ENCODE measurements at regions not wholly inside any gene's neighbourhood (a gene's known extent, or its start where the extent isn't known, plus 50 kb on each side); places are given as distances from the start of the nearest gene placed in this dataset.
A peak's percentile ranks its signal among the peaks of the same experiment; 100 is the strongest.

DNA sequence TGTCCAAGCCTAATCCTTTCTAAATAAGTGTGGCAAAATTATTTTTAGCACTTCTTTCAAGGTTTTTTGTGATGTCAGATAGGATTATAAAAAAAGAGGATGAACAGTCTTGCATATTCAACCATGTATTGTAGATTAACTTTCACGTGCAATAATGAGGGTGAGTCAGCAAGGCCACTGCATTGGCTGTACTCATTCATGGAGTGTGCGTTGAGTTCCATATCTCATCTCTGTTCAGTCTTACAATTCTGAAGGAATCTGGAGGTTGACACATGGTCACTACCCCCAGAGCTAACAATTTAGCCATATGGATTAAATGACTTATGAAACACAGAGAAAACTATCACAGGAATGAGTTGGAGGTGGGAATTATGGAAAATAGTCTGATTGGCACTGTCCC lies 810.5 kb downstream of the SLC4A3 start (continued):
- no peak for TF ChIP-seq ZNF749 (CRISPR knock-in tag; IDR thresholded peaks at IDR 0.05; ENCODE audit: borderline replicate concordance)
- TF ChIP-seq, protein P1, sequence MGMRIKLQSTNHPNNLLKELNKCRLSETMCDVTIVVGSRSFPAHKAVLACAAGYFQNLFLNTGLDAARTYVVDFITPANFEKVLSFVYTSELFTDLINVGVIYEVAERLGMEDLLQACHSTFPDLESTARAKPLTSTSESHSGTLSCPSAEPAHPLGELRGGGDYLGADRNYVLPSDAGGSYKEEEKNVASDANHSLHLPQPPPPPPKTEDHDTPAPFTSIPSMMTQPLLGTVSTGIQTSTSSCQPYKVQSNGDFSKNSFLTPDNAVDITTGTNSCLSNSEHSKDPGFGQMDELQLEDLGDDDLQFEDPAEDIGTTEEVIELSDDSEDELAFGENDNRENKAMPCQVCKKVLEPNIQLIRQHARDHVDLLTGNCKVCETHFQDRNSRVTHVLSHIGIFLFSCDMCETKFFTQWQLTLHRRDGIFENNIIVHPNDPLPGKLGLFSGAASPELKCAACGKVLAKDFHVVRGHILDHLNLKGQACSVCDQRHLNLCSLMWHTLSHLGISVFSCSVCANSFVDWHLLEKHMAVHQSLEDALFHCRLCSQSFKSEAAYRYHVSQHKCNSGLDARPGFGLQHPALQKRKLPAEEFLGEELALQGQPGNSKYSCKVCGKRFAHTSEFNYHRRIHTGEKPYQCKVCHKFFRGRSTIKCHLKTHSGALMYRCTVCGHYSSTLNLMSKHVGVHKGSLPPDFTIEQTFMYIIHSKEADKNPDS (CRISPR knock-in tag; IDR thresholded peaks at IDR 0.05) = no peak

DNA sequence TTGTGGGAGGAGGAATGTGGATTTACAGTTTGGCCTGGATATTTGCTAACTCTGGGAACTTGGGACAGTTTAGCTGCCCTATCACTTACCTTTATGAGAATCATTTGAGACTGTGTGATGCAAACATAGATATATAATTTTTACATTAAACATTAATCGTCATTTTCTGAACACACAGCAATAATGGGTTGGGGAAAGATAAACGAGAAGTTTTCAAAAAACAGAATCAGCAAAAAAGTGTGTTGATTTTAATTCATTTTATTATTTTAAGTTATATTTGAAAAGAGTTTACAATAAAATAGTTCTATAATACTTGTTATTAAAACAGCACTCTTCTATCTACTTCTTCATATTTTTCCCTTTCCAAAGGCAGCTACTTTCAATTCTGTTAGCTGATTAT lies 813.3 kb downstream of the SLC4A3 start:
- Histone ChIP-seq H3K9me3 (ENCODE audit: low read length) (no peaks in the 10 kb centered on the region; the same call in none of the 2 replicates), H3K27me3 (ENCODE audit: control insufficient read depth in 1 of 2, insufficient read depth in 2 of 2, low read length in 2 of 2) (no peaks in the 10 kb centered on the region), H3K4me3 (replicated peaks in 1 of 3; ENCODE audit: insufficient read depth in 1 of 3, low read depth in 2 of 3, low read length in 3 of 3) (no peak overlapping the region), H3K79me2 (ENCODE audit: insufficient read depth, low read length) (no peaks in the 10 kb centered on the region), H2AFZ (ENCODE audit: low read length) (no peak overlapping the region), H3K4me1 (ENCODE audit: insufficient read depth, low read length) (no peaks in the 10 kb centered on the region), H3K27ac (ENCODE audit: extremely low read length, insufficient read depth, low read length) (no peak overlapping the region), H3K4me2 (ENCODE audit: low read depth, low read length) (no peak overlapping the region), H3K36me3 (replicated peaks in 1 of 2; ENCODE audit: control insufficient read depth in 1 of 2, insufficient read depth in 2 of 2, low read length in 2 of 2) (no peaks in the 10 kb centered on the region), H4K20me1 (ENCODE audit: insufficient read depth, low read length) (no peaks in the 10 kb centered on the region), H3K9ac (ENCODE audit: insufficient read depth, low read depth, low read length) (no peak overlapping the region)
- no peak for FAIRE-seq
- DNase-seq (ENCODE audit: low spot score) = no peak
- ChIA-PET CTCF (ENCODE audit: low intra/inter-chr PET ratio, low total read pairs) (no interaction called here), POLR2A (no interaction called here)
- TF ChIP-seq, protein P2, sequence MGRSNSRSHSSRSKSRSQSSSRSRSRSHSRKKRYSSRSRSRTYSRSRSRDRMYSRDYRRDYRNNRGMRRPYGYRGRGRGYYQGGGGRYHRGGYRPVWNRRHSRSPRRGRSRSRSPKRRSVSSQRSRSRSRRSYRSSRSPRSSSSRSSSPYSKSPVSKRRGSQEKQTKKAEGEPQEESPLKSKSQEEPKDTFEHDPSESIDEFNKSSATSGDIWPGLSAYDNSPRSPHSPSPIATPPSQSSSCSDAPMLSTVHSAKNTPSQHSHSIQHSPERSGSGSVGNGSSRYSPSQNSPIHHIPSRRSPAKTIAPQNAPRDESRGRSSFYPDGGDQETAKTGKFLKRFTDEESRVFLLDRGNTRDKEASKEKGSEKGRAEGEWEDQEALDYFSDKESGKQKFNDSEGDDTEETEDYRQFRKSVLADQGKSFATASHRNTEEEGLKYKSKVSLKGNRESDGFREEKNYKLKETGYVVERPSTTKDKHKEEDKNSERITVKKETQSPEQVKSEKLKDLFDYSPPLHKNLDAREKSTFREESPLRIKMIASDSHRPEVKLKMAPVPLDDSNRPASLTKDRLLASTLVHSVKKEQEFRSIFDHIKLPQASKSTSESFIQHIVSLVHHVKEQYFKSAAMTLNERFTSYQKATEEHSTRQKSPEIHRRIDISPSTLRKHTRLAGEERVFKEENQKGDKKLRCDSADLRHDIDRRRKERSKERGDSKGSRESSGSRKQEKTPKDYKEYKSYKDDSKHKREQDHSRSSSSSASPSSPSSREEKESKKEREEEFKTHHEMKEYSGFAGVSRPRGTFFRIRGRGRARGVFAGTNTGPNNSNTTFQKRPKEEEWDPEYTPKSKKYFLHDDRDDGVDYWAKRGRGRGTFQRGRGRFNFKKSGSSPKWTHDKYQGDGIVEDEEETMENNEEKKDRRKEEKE (IDR thresholded peaks at IDR 0.05) = no peak
- TF ChIP-seq MAFK (conservative IDR thresholded peaks at IDR 0.05 in 1 of 2, IDR thresholded peaks at IDR 0.05 in 1 of 2; ENCODE audit: low read length in 2 of 2) = peak; percentile 48 to 69; a peak in 3 of 4 replicates
- TF ChIP-seq MAFF (IDR thresholded peaks at IDR 0.05; ENCODE audit: low read depth, low read length) = peak; percentile 71
- in situ Hi-C loops (cut with HindIII; ENCODE audit: extremely low pct_ligation_motif_present, low pct_unique_long_range_greater_than_20kb) (no loop called here), intact Hi-C loops (cut with micrococcal nuclease; ENCODE audit: unreplicated experiment) (no loop called here)
- ATAC-seq = no peak
- 2% methylated on average over 2 of the region's 2 CpGs for WGBS (ENCODE audit: low lambda C conversion rate)
- no TSS peak for BruUV-seq (replicated peaks)
